Esophagus squamous epithelium (tissue), 5 donors: ENCODE measurements at regions not wholly inside any gene's neighbourhood (a gene's known extent, or its start where the extent isn't known, plus 50 kb on each side); places are given as distances from the start of the nearest gene placed in this dataset.

ENCODE experiments used
- DNase-seq: peaks from one replicate; lab custom pipeline; 2025; lab: John Stamatoyannopoulos, UW
- H3K27ac ChIP-seq, 4 donors: fragments of 200-600 bp; sonication (generic); one replicate each; pipeline ENCODE4 v1.5.1; 2016 to 2019; ENCODE audit warnings: mild to moderate bottlenecking in 1 of 4
- H3K27me3 ChIP-seq, 4 donors: fragments of 200-600 bp; sonication (generic); 1 replicate in 3 of 4; 2 replicates in 1 of 4; pipeline versions ENCODE4 v1.5.1 to v1.6.0; 2017 to 2021; ENCODE audit warnings: antibody characterized with exemption in 1 of 4
- H3K36me3 ChIP-seq, 3 donors: fragments of 200-600 bp; sonication (generic); one replicate each; pipeline ENCODE4 v1.5.1; 2016 to 2019
- H3K4me1 ChIP-seq, 3 donors: fragments of 200-600 bp; sonication (generic); one replicate each; pipeline ENCODE4 v1.5.1; 2017 to 2019
- H3K4me3 ChIP-seq, 4 donors: fragments of 200-600 bp; sonication (generic); 1 replicate in 3 of 4; 2 replicates in 1 of 4; pipeline ENCODE4 v1.5.1; 2016 to 2019; ENCODE audit warnings: mild to moderate bottlenecking in 2 of 4, moderate library complexity in 1 of 4
- H3K9me3 ChIP-seq, 3 donors: fragments of 200-600 bp; sonication (generic); one replicate each; pipeline ENCODE4 v1.5.1; 2016 to 2019
- POLR2A ChIP-seq, 4 donors: fragments of 450-650 bp; IDR thresholded peaks; one replicate each; pipeline ENCODE4 v1.6.1; 2017; ENCODE audit warnings: antibody characterized with exemption in 4 of 4, mild to moderate bottlenecking in 4 of 4, moderate library complexity in 3 of 4
- WGBS, 2 donors: methylation state at CpG; one replicate each; pipeline ENCODE4 v1.1.5; 2018; 5-methylcytosine and 5-hydroxymethylcytosine counted together
- intact Hi-C: fragments of 100-400 bp; cut with DNase I; formaldehyde crosslinking; loops from one replicate; pipeline ENCODE4 v1.15.0; 2022
- TF ChIP-seq, protein P1 (sequence below), 6 experiments: fragments of 450-650 bp in 4 of 6; fragments of 200-600 bp in 2 of 6; sonication (generic) in 2 of 6; IDR thresholded peaks; one replicate each; pipeline ENCODE4 v1.5.1; 2016 to 2019; ENCODE audit warnings: antibody characterized with exemption in 6 of 6, mild to moderate bottlenecking in 4 of 6, moderate library complexity in 4 of 6
- donor health status: DM: yes; HTN: yes; CAD: no.

GRCh38 chr7:52150952-52151351, 834.3 kb upstream of the COBL start:
- no peaks in the 10 kb centered on the region for H3K27me3 ChIP-seq
- H3K4me1 ChIP-seq = no peaks in the 10 kb centered on the region
- DNase-seq = no peak
- WGBS, 2 donors = 18% methylated on average over 2 of the region's 2 CpGs
- H3K9me3 ChIP-seq = no peaks in the 10 kb centered on the region
- H3K4me3 ChIP-seq = no peak overlapping the region
- no peaks in the 10 kb centered on the region for H3K36me3 ChIP-seq
- TF ChIP-seq, protein P1, sequence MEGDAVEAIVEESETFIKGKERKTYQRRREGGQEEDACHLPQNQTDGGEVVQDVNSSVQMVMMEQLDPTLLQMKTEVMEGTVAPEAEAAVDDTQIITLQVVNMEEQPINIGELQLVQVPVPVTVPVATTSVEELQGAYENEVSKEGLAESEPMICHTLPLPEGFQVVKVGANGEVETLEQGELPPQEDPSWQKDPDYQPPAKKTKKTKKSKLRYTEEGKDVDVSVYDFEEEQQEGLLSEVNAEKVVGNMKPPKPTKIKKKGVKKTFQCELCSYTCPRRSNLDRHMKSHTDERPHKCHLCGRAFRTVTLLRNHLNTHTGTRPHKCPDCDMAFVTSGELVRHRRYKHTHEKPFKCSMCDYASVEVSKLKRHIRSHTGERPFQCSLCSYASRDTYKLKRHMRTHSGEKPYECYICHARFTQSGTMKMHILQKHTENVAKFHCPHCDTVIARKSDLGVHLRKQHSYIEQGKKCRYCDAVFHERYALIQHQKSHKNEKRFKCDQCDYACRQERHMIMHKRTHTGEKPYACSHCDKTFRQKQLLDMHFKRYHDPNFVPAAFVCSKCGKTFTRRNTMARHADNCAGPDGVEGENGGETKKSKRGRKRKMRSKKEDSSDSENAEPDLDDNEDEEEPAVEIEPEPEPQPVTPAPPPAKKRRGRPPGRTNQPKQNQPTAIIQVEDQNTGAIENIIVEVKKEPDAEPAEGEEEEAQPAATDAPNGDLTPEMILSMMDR (IDR thresholded peaks at IDR 0.05) = no peak
- no peak for TF ChIP-seq POLR2A (IDR thresholded peaks at IDR 0.05)
- intact Hi-C loops = no loop called here
- no peak overlapping the region for H3K27ac ChIP-seq

DNA sequence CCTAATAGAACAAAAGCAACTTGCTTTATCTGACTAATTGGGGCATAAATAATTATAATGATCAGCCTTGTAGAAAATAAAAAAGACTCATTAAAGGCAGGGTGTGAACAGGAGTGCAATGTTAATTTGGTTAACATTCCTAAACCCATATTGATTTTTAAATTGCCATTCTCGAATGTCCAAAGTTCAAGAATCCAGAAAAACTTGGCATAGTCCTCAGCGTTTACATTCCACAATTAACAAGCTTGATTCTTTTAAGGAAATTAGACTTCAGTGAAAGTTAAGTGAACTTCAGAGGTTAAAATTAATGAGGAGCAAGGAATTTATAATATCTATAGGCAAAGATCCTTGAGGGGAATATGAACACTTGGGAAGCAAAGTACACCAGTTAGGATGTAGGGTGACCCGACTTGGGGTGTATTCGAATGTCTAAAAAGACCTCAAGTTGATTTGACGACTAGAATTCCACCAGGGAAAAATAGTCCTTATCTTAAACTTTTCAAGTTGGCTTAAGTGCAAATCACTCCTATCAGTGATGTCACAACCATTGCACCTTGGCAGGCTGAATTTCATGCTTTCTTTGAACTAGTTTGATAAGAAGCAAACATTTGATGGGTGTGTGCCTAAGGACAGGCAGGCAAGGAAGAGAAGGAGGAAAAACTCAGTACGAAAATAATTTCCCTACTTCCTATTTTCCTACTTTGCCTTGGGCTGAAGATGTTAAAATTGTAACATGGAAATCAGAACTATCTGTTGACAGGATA, 830.4 kb upstream of the COBL start:
- no peak for TF ChIP-seq POLR2A (IDR thresholded peaks at IDR 0.05)
- TF ChIP-seq, protein P1 (IDR thresholded peaks at IDR 0.05) = no peak
- DNase-seq = no peak

DNA sequence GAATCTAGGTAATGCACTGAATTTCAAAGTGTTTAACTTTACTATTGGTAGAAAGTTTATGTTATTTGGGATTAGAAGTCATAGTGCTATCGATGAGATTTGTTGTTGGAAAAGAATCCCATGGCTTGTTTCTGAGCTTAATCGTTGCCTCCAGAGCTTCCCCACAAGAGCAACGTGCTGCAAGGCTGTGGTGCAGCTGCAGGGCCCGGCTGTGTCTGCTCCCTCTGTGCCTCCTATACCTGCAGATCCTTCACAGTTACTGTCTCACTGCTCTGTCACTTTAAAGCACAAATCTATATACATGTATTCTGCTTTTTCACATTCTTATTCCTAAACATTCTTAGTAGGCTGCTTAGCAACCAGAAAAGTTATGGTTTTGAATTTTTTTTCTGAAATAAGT, 826.6 kb upstream of the COBL start:
- intact Hi-C loops = no loop called here
- WGBS, 2 donors = 34 to 35% methylated on average over 4 of the region's 4 CpGs
- Histone ChIP-seq H3K9me3 (peaks cover 0 to 5% (median 0%) of the 10 kb centered on the region in 3 donors), H3K27me3 (no peaks in the 10 kb centered on the region), H3K4me3 (no peak overlapping the region), H3K4me1 (no peaks in the 10 kb centered on the region), H3K36me3 (no peaks in the 10 kb centered on the region), H3K27ac (no peak overlapping the region)
- DNase-seq = no peak
- TF ChIP-seq, protein P1 (IDR thresholded peaks at IDR 0.05) = no peak
- no peak for TF ChIP-seq POLR2A (IDR thresholded peaks at IDR 0.05)

More for the DNA sequence above, 830.4 kb upstream of the COBL start:
- WGBS, 2 donors = 35 to 40% methylated on average over 6 of the region's 6 CpGs
- no peaks in the 10 kb centered on the region for H3K36me3 ChIP-seq
- H3K4me1 ChIP-seq = no peaks in the 10 kb centered on the region
- H3K4me3 ChIP-seq = no peak overlapping the region
- H3K27ac ChIP-seq = no peak overlapping the region
- intact Hi-C loops = no loop called here
- no peaks in the 10 kb centered on the region for H3K27me3 ChIP-seq
- H3K9me3 ChIP-seq = no peaks in the 10 kb centered on the region

DNA sequence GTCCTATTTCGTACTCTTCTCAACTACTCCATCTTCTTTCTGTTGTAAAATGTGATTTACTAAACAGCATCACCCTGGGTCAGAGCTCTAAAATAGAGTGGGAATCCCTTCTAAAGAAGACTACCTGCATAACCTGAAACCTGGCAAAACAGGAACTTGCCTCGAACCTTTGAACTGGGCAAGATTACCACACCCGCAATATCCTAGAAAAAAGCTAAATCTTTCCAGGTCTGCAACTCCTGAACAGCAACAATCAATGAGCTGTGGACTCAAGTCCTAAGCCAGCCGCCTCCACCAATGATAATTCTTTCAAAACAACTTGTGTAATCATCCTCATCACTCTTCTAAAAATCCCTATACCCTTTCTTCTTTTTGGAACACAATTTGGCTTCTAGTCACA, 824.2 kb upstream of the COBL start:
- no peaks in the 10 kb centered on the region for H3K4me1 ChIP-seq
- no peak overlapping the region for H3K4me3 ChIP-seq
- TF ChIP-seq, protein P1 (IDR thresholded peaks at IDR 0.05) = no peak
- TF ChIP-seq POLR2A (IDR thresholded peaks at IDR 0.05) = no peak
- no peaks in the 10 kb centered on the region for H3K27me3 ChIP-seq
- 74 to 86% methylated on average over 4 of the region's 4 CpGs for WGBS, 2 donors
- H3K9me3 ChIP-seq = peaks cover 0 to 5% (median 0%) of the 10 kb centered on the region in 3 donors
- DNase-seq = no peak
- intact Hi-C loops = no loop called here
- H3K36me3 ChIP-seq = no peaks in the 10 kb centered on the region
- no peak overlapping the region for H3K27ac ChIP-seq

GRCh38 chr7:52135403-52135802, 818.8 kb upstream of the COBL start:
- Histone ChIP-seq H3K27me3 (no peaks in the 10 kb centered on the region), H3K9me3 (peaks cover 0 to 5% (median 0%) of the 10 kb centered on the region in 3 donors), H3K4me1 (no peaks in the 10 kb centered on the region), H3K27ac (no peak overlapping the region), H3K4me3 (no peak overlapping the region), H3K36me3 (no peaks in the 10 kb centered on the region)
- no peak for DNase-seq
- intact Hi-C loops = no loop called here
- TF ChIP-seq, protein P1 (IDR thresholded peaks at IDR 0.05) = no peak
- no peak for TF ChIP-seq POLR2A (IDR thresholded peaks at IDR 0.05)
